Neuronal stem cell (in vitro differentiated cells): ENCODE measurements at regions not wholly inside any gene's neighbourhood (a gene's known extent, or its start where the extent isn't known, plus 50 kb on each side); places are given as distances from the start of the nearest gene placed in this dataset. TPM values are rescaled to one million over a fixed set of nuclear protein-coding genes. Genes with fewer than 3 reads are reported as not detected.

Experiments
- small RNA-seq: library from polyadenylated mRNA; stranded (forward); fragments of <200 nt; extraction: miRNeasy Mini kit (QIAGEN cat#:217004); gene quantifications from one replicate; pipeline ENCODE3, GENCODE V24; 2013; ENCODE audit not compliant: insufficient read depth

Small RNA genes lying in the stretch of these regions (small RNA-seq; reads per million reads assigned to genes)
- not detected for gene AC139085.1
